NT2/D1 (cell line): ENCODE measurements at regions not wholly inside any gene's neighbourhood (a gene's known extent, or its start where the extent isn't known, plus 50 kb on each side); places are given as distances from the start of the nearest gene placed in this dataset.

ENCODE experiments used
- DNase-seq: peaks from one replicate; pipeline ENCODE4 v3.0.0-alpha.2; 2011; ENCODE audit warnings: low read depth, low spot score
- H3K27me3 ChIP-seq: 2 replicates; pipeline ENCODE4 v1.6.0; 2011; ENCODE audit warnings: mild to moderate bottlenecking; ENCODE audit not compliant: insufficient read length, insufficient read depth
- H3K36me3 ChIP-seq: 2 replicates; pipeline ENCODE4 v1.6.1; 2011; ENCODE audit warnings: mild to moderate bottlenecking, low read length, mixed read lengths; ENCODE audit not compliant: insufficient read depth, insufficient read length
- H3K4me1 ChIP-seq: 2 replicates; pipeline ENCODE4 v1.5.1; 2011; ENCODE audit not compliant: insufficient read depth, insufficient read length
- H3K4me3 ChIP-seq: 2 replicates; pipeline ENCODE4 v1.5.1; 2011; ENCODE audit warnings: low read depth; ENCODE audit not compliant: insufficient read length
- H3K9ac ChIP-seq: 2 replicates; pipeline ENCODE4 v1.6.0; 2011; ENCODE audit warnings: low read depth; ENCODE audit not compliant: insufficient read length
- H3K9me3 ChIP-seq: 2 replicates; pipeline ENCODE4 v1.5.1; 2011; ENCODE audit warnings: mild to moderate bottlenecking, low read length; ENCODE audit not compliant: insufficient read depth
- SUZ12 ChIP-seq: IDR thresholded peaks from 2 replicates; pipeline ENCODE4 v1.6.1; 2011; ENCODE audit not compliant: insufficient read length, insufficient read depth; ENCODE audit errors: extremely low read depth
- YY1 ChIP-seq: IDR thresholded peaks from 2 replicates; pipeline ENCODE4 v1.6.1; 2011; ENCODE audit not compliant: insufficient read length, insufficient read depth
- ZNF274 ChIP-seq: IDR thresholded peaks from 2 replicates; pipeline ENCODE4 v1.6.1; 2011; ENCODE audit warnings: mild to moderate bottlenecking, low read depth, low read length

GRCh38 chr15:58344213-58345070 lies 87.3 kb upstream of the LIPC start:
- Histone ChIP-seq H3K27me3 (no peaks in the 10 kb centered on the region), H3K4me3 (no peak overlapping the region), H3K9me3 (no peaks in the 10 kb centered on the region), H3K9ac (no peak overlapping the region), H3K4me1 (no peaks in the 10 kb centered on the region), H3K36me3 (no peaks in the 10 kb centered on the region)
- no peak for TF ChIP-seq SUZ12
- no peak for TF ChIP-seq ZNF274
- no peak for TF ChIP-seq YY1
- no peak for DNase-seq

- peak; percentile 36 for DNase-seq
- TF ChIP-seq ZNF274 = no peak
- TF ChIP-seq YY1 = no peak
- TF ChIP-seq SUZ12 = no peak
- Histone ChIP-seq H3K36me3 (no peaks in the 10 kb centered on the region), H3K9ac (no peak overlapping the region), H3K4me1 (no peaks in the 10 kb centered on the region), H3K27me3 (no peaks in the 10 kb centered on the region), H3K4me3 (no peak overlapping the region), H3K9me3 (no peaks in the 10 kb centered on the region)
These were observed 85.4 kb upstream of the LIPC start for GRCh38 chr15:58346361-58346760.

GRCh38 chr15:58348095-58348812 lies 83.5 kb upstream of the LIPC start:
- H3K9me3 ChIP-seq = no peaks in the 10 kb centered on the region
- DNase-seq = no peak

GRCh38 chr15:58352026-58352929 lies 79.5 kb upstream of the LIPC start:
- H3K27me3 ChIP-seq = no peaks in the 10 kb centered on the region
- no peaks in the 10 kb centered on the region for H3K36me3 ChIP-seq
- no peak for DNase-seq
- H3K4me1 ChIP-seq = peaks cover 6% of the 10 kb centered on the region
- no peaks in the 10 kb centered on the region for H3K9me3 ChIP-seq
- H3K4me3 ChIP-seq = no peak overlapping the region
- TF ChIP-seq YY1 (no peak), SUZ12 (no peak), ZNF274 (no peak)
- H3K9ac ChIP-seq = no peak overlapping the region

More at GRCh38 chr15:58348095-58348812, 83.5 kb upstream of the LIPC start:
- H3K9ac ChIP-seq = no peak overlapping the region
- TF ChIP-seq ZNF274 (no peak), YY1 (no peak), SUZ12 (no peak)
- H3K4me1 ChIP-seq = no peaks in the 10 kb centered on the region
- no peaks in the 10 kb centered on the region for H3K36me3 ChIP-seq
- no peak overlapping the region for H3K4me3 ChIP-seq
- no peaks in the 10 kb centered on the region for H3K27me3 ChIP-seq

GRCh38 chr15:58355382-58355971 lies 76.3 kb upstream of the LIPC start:
- H3K36me3 ChIP-seq = no peaks in the 10 kb centered on the region
- no peaks in the 10 kb centered on the region for H3K27me3 ChIP-seq
- H3K4me1 ChIP-seq = peaks cover 13% of the 10 kb centered on the region
- no peak for TF ChIP-seq SUZ12
- TF ChIP-seq YY1 = no peak
- TF ChIP-seq ZNF274 = no peak
- H3K9me3 ChIP-seq = no peaks in the 10 kb centered on the region
- H3K4me3 ChIP-seq = no peak overlapping the region
- no peak overlapping the region for H3K9ac ChIP-seq
- DNase-seq = no peak

GRCh38 chr15:58355973-58356372 lies 75.8 kb upstream of the LIPC start:
- no peak overlapping the region for H3K9ac ChIP-seq
- no peaks in the 10 kb centered on the region for H3K27me3 ChIP-seq
- H3K36me3 ChIP-seq = no peaks in the 10 kb centered on the region
- H3K9me3 ChIP-seq = no peaks in the 10 kb centered on the region
- H3K4me1 ChIP-seq = peaks cover 13% of the 10 kb centered on the region
- TF ChIP-seq ZNF274 = no peak
- no peak for TF ChIP-seq SUZ12
- TF ChIP-seq YY1 = no peak
- no peak overlapping the region for H3K4me3 ChIP-seq
- DNase-seq = no peak
